Renal cortex interstitium (tissue), 11 donors: ENCODE measurements at regions not wholly inside any gene's neighbourhood (a gene's known extent, or its start where the extent isn't known, plus 50 kb on each side); places are given as distances from the start of the nearest gene placed in this dataset.
"Not testable (repeated sequence)": the region's sequence is repeated elsewhere in the genome, so short reads cannot be mapped to it uniquely, and the experiment has no call there.

ENCODE experiments used
- DNase-seq, 11 donors: peaks; one replicate each; pipeline ENCODE4 v3.0.0-alpha.2; 2013; ENCODE audit warnings: low read depth in 9 of 11, low spot score in 4 of 11; ENCODE audit errors: extremely low read depth in 1 of 11

- DNase-seq, result no peak
These were observed 332.7 kb upstream of the ADAMTS9 start for GRCh38 chr3:65020281-65021160.

GRCh38 chr3:65019443-65020055, 331.7 kb upstream of the ADAMTS9 start:
- DNase-seq, result no peak

- no peak for DNase-seq
These were observed 331.0 kb upstream of the ADAMTS9 start for GRCh38 chr3:65018801-65019200.

GRCh38 chr3:65017359-65017758, 329.6 kb upstream of the ADAMTS9 start:
- DNase-seq, result no peak

GRCh38 chr3:65015711-65016110, 327.9 kb upstream of the ADAMTS9 start:
- no peak for DNase-seq

GRCh38 chr3:65013053-65013452, 325.3 kb upstream of the ADAMTS9 start:
- DNase-seq, result no peak

GRCh38 chr3:65006300-65006739, 318.5 kb upstream of the ADAMTS9 start:
- no peak for DNase-seq

- no peak for DNase-seq
These were observed 317.7 kb upstream of the ADAMTS9 start for GRCh38 chr3:65005486-65005885.

- no peak for DNase-seq
These were observed 317.0 kb upstream of the ADAMTS9 start for GRCh38 chr3:65004795-65005295.

GRCh38 chr3:65004306-65004705, 316.5 kb upstream of the ADAMTS9 start:
- DNase-seq, result no peak

GRCh38 chr3:65001119-65001518, 313.3 kb upstream of the ADAMTS9 start:
- not testable (repeated sequence) for DNase-seq

- no peak for DNase-seq
These were observed 310.5 kb upstream of the ADAMTS9 start for GRCh38 chr3:64998317-64998716.

GRCh38 chr3:64995857-64996551, 308.2 kb upstream of the ADAMTS9 start:
- DNase-seq, result no peak

- DNase-seq, result no peak
These were observed 306.0 kb upstream of the ADAMTS9 start for GRCh38 chr3:64993781-64994180.

GRCh38 chr3:64992530-64993285, 304.9 kb upstream of the ADAMTS9 start:
- DNase-seq, result no peak

GRCh38 chr3:64988188-64988587, 300.4 kb upstream of the ADAMTS9 start:
- no peak for DNase-seq

GRCh38 chr3:64987726-64988125, 299.9 kb upstream of the ADAMTS9 start:
- DNase-seq, result no peak

- DNase-seq, result no peak
These were observed 297.3 kb upstream of the ADAMTS9 start for GRCh38 chr3:64985072-64985471.
